Subcutaneous abdominal adipose tissue (tissue), 5 donors: ENCODE measurements at regions not wholly inside any gene's neighbourhood (a gene's known extent, or its start where the extent isn't known, plus 50 kb on each side); places are given as distances from the start of the nearest gene placed in this dataset.
A peak's percentile ranks its signal among the peaks of the same experiment; 100 is the strongest.

Experiments used
- H3K27ac ChIP-seq: one replicate; pipeline ENCODE4 v1.7.0; 2013; ENCODE audit warnings: low read depth, mild to moderate bottlenecking, inconsistent platforms, low read length, moderate library complexity
- H3K27me3 ChIP-seq, 5 donors: one replicate each; pipeline ENCODE4 v1.7.0; 2013; ENCODE audit warnings: low read length in 5 of 5, inconsistent platforms in 1 of 5; ENCODE audit not compliant: control insufficient read depth in 5 of 5, insufficient read depth in 4 of 5
- H3K36me3 ChIP-seq, 5 donors: one replicate each; pipeline ENCODE4 v1.7.0; 2013; ENCODE audit warnings: low read length in 5 of 5; ENCODE audit not compliant: control insufficient read depth in 5 of 5, insufficient read depth in 5 of 5
- H3K4me1 ChIP-seq, 5 donors: one replicate each; pipeline ENCODE4 v1.7.0; 2013; ENCODE audit warnings: low read length in 5 of 5, mild to moderate bottlenecking in 3 of 5, moderate library complexity in 1 of 5; ENCODE audit not compliant: control insufficient read depth in 5 of 5, insufficient read depth in 5 of 5
- H3K4me3 ChIP-seq, 5 donors: one replicate each; pipeline ENCODE4 v1.7.0; 2013; ENCODE audit warnings: low read length in 5 of 5, low read depth in 1 of 5
- H3K9ac ChIP-seq, 5 donors: one replicate each; pipeline ENCODE4 v1.7.0; 2013; ENCODE audit warnings: low read length in 5 of 5, mild to moderate bottlenecking in 4 of 5, moderate library complexity in 3 of 5
- H3K9me3 ChIP-seq, 5 donors: one replicate each; pipeline ENCODE4 v1.7.0; 2013; ENCODE audit warnings: low read length in 5 of 5; ENCODE audit not compliant: control insufficient read depth in 5 of 5
- donor health status: healthy.
- donor health status: healthy.
- donor health status: healthy.
- donor health status: healthy.
- donor health status: healthy.

- no peaks in the 10 kb centered on the region for H3K27me3 ChIP-seq
- H3K36me3 ChIP-seq, result no peaks in the 10 kb centered on the region
- H3K9me3 ChIP-seq, result no peaks in the 10 kb centered on the region
- no peak overlapping the region for H3K9ac ChIP-seq
- H3K4me1 ChIP-seq, result no peaks in the 10 kb centered on the region
- H3K4me3 ChIP-seq, result no peak overlapping the region
- no peak overlapping the region for H3K27ac ChIP-seq
Observed at GRCh38 chr10:28220811-28221210, 82.1 kb downstream of the MPP7 start.

- Histone ChIP-seq H3K36me3 (no peaks in the 10 kb centered on the region), H3K27ac (no peak overlapping the region), H3K4me1 (no peaks in the 10 kb centered on the region), H3K27me3 (no peaks in the 10 kb centered on the region), H3K9me3 (no peaks in the 10 kb centered on the region), H3K9ac (no peak overlapping the region), H3K4me3 (no peak overlapping the region)
Observed at GRCh38 chr10:28219251-28219650, 83.6 kb downstream of the MPP7 start.

- Histone ChIP-seq H3K4me1 (no peaks in the 10 kb centered on the region), H3K4me3 (no peak overlapping the region), H3K27me3 (no peaks in the 10 kb centered on the region), H3K36me3 (no peaks in the 10 kb centered on the region), H3K9ac (peak overlapping the region in 1 of 5 donors; percentile 11), H3K27ac (no peak overlapping the region), H3K9me3 (no peaks in the 10 kb centered on the region)
Observed at GRCh38 chr10:28217848-28218247, 85.0 kb downstream of the MPP7 start.

- no peak overlapping the region for H3K27ac ChIP-seq
- H3K9me3 ChIP-seq, result no peaks in the 10 kb centered on the region
Observed at GRCh38 chr10:28215930-28216329, 86.9 kb downstream of the MPP7 start.

GRCh38 chr10:28214219-28214618 lies 88.6 kb downstream of the MPP7 start:
- Histone ChIP-seq H3K9me3 (no peaks in the 10 kb centered on the region), H3K4me1 (no peaks in the 10 kb centered on the region), H3K27ac (no peak overlapping the region), H3K36me3 (no peaks in the 10 kb centered on the region), H3K4me3 (no peak overlapping the region), H3K9ac (no peak overlapping the region), H3K27me3 (no peaks in the 10 kb centered on the region)

More at GRCh38 chr10:28215930-28216329, 86.9 kb downstream of the MPP7 start:
- H3K27me3 ChIP-seq, result no peaks in the 10 kb centered on the region
- H3K4me1 ChIP-seq, result no peaks in the 10 kb centered on the region
- no peaks in the 10 kb centered on the region for H3K36me3 ChIP-seq
- no peak overlapping the region for H3K4me3 ChIP-seq
- H3K9ac ChIP-seq, result no peak overlapping the region

GRCh38 chr10:28211759-28212158 lies 91.1 kb downstream of the MPP7 start:
- H3K27ac ChIP-seq, result no peak overlapping the region
- H3K27me3 ChIP-seq, result no peaks in the 10 kb centered on the region
- H3K9me3 ChIP-seq, result peaks cover 0 to 11% (median 5%) of the 10 kb centered on the region in 5 donors
- no peak overlapping the region for H3K4me3 ChIP-seq
- no peaks in the 10 kb centered on the region for H3K4me1 ChIP-seq
- no peaks in the 10 kb centered on the region for H3K36me3 ChIP-seq
- no peak overlapping the region for H3K9ac ChIP-seq

- H3K27ac ChIP-seq, result no peak overlapping the region
- peaks cover 0 to 16% (median 5%) of the 10 kb centered on the region in 5 donors for H3K9me3 ChIP-seq
- H3K4me1 ChIP-seq, result peaks cover 0 to 7% (median 5%) of the 10 kb centered on the region in 5 donors
- no peak overlapping the region for H3K4me3 ChIP-seq
- H3K27me3 ChIP-seq, result no peaks in the 10 kb centered on the region
- no peak overlapping the region for H3K9ac ChIP-seq
- H3K36me3 ChIP-seq, result no peaks in the 10 kb centered on the region
Observed at GRCh38 chr10:28207799-28208198, 95.1 kb downstream of the MPP7 start.

- peak overlapping the region in 1 of 5 donors; percentile 35 for H3K4me3 ChIP-seq
- H3K36me3 ChIP-seq, result no peaks in the 10 kb centered on the region
- H3K4me1 ChIP-seq, result peaks cover 0 to 9% (median 8%) of the 10 kb centered on the region in 5 donors
- H3K27ac ChIP-seq, result no peak overlapping the region
- H3K9me3 ChIP-seq, result peaks cover 0 to 6% (median under 1%) of the 10 kb centered on the region in 5 donors
- H3K27me3 ChIP-seq, result no peaks in the 10 kb centered on the region
- no peak overlapping the region for H3K9ac ChIP-seq
Observed at GRCh38 chr10:28202941-28203352, 99.9 kb downstream of the MPP7 start.

GRCh38 chr10:28201410-28202400 lies 101.2 kb downstream of the MPP7 start:
- Histone ChIP-seq H3K9me3 (peaks cover 0 to 5% (median 0%) of the 10 kb centered on the region in 5 donors), H3K27ac (no peak overlapping the region), H3K36me3 (no peaks in the 10 kb centered on the region), H3K27me3 (no peaks in the 10 kb centered on the region), H3K4me3 (no peak overlapping the region), H3K9ac (no peak overlapping the region), H3K4me1 (peaks cover 0 to 9% (median 8%) of the 10 kb centered on the region in 5 donors)

GRCh38 chr10:28200775-28201174 lies 102.1 kb downstream of the MPP7 start:
- H3K27me3 ChIP-seq, result no peaks in the 10 kb centered on the region
- no peak overlapping the region for H3K27ac ChIP-seq
- H3K4me3 ChIP-seq, result no peak overlapping the region
- H3K9ac ChIP-seq, result no peak overlapping the region
- no peaks in the 10 kb centered on the region for H3K36me3 ChIP-seq
- H3K9me3 ChIP-seq, result peaks cover 0 to 5% (median 0%) of the 10 kb centered on the region in 5 donors
- H3K4me1 ChIP-seq, result peaks cover 0 to 9% (median 8%) of the 10 kb centered on the region in 5 donors
